ENCODE measurements at regions not wholly inside any gene's neighbourhood (a gene's known extent, or its start where the extent isn't known, plus 50 kb on each side); places are given as distances from the start of the nearest gene placed in this dataset.

DNA sequence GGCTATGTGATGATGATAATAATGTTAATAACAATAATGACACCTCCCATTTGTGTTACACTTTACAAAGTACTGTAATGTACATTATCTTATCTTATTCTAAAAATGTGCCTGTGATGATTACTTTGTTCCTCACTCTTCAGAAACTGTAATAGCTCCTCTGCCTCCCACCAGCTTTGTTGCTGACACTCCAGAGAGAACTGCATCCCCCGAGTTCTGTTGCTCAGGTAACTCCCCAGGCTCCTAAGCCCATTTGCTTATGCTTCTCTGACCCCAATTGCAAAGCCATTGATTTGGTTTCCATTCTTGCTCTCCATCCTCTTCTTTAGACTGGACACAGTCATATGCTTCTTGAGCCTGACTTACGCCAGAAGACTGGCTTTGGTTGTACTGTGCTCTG, 319.7 kb downstream of the EPM2A start:
- TF ChIP-seq, protein P1, sequence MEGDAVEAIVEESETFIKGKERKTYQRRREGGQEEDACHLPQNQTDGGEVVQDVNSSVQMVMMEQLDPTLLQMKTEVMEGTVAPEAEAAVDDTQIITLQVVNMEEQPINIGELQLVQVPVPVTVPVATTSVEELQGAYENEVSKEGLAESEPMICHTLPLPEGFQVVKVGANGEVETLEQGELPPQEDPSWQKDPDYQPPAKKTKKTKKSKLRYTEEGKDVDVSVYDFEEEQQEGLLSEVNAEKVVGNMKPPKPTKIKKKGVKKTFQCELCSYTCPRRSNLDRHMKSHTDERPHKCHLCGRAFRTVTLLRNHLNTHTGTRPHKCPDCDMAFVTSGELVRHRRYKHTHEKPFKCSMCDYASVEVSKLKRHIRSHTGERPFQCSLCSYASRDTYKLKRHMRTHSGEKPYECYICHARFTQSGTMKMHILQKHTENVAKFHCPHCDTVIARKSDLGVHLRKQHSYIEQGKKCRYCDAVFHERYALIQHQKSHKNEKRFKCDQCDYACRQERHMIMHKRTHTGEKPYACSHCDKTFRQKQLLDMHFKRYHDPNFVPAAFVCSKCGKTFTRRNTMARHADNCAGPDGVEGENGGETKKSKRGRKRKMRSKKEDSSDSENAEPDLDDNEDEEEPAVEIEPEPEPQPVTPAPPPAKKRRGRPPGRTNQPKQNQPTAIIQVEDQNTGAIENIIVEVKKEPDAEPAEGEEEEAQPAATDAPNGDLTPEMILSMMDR (IDR thresholded peaks at IDR 0.05; ENCODE audit: low read depth, low read length, missing input control): no peak
- TF ChIP-seq GABPA (IDR thresholded peaks at IDR 0.05 in 1 of 2, conservative IDR thresholded peaks at IDR 0.05 in 1 of 2) (no peak), RAD21 (IDR thresholded peaks at IDR 0.05) (no peak), EGR1 (IDR thresholded peaks at IDR 0.05; ENCODE audit: low read depth in 2 of 2) (no peak), FOXA1 (IDR thresholded peaks at IDR 0.05) (no peak), YY1 (IDR thresholded peaks at IDR 0.05) (no peak), FOXA2 (IDR thresholded peaks at IDR 0.05) (no peak), TAF1 (conservative IDR thresholded peaks at IDR 0.05) (no peak)
- TF ChIP-seq, protein P2, sequence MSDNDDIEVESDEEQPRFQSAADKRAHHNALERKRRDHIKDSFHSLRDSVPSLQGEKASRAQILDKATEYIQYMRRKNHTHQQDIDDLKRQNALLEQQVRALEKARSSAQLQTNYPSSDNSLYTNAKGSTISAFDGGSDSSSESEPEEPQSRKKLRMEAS (IDR thresholded peaks at IDR 0.05): no peak
- TF ChIP-seq, protein P3, sequence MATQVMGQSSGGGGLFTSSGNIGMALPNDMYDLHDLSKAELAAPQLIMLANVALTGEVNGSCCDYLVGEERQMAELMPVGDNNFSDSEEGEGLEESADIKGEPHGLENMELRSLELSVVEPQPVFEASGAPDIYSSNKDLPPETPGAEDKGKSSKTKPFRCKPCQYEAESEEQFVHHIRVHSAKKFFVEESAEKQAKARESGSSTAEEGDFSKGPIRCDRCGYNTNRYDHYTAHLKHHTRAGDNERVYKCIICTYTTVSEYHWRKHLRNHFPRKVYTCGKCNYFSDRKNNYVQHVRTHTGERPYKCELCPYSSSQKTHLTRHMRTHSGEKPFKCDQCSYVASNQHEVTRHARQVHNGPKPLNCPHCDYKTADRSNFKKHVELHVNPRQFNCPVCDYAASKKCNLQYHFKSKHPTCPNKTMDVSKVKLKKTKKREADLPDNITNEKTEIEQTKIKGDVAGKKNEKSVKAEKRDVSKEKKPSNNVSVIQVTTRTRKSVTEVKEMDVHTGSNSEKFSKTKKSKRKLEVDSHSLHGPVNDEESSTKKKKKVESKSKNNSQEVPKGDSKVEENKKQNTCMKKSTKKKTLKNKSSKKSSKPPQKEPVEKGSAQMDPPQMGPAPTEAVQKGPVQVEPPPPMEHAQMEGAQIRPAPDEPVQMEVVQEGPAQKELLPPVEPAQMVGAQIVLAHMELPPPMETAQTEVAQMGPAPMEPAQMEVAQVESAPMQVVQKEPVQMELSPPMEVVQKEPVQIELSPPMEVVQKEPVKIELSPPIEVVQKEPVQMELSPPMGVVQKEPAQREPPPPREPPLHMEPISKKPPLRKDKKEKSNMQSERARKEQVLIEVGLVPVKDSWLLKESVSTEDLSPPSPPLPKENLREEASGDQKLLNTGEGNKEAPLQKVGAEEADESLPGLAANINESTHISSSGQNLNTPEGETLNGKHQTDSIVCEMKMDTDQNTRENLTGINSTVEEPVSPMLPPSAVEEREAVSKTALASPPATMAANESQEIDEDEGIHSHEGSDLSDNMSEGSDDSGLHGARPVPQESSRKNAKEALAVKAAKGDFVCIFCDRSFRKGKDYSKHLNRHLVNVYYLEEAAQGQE (IDR thresholded peaks at IDR 0.05): no peak

Data from liver (tissue), 3 donors.